ENCODE measurements at regions not wholly inside any gene's neighbourhood (a gene's known extent, or its start where the extent isn't known, plus 50 kb on each side); places are given as distances from the start of the nearest gene placed in this dataset.

DNA sequence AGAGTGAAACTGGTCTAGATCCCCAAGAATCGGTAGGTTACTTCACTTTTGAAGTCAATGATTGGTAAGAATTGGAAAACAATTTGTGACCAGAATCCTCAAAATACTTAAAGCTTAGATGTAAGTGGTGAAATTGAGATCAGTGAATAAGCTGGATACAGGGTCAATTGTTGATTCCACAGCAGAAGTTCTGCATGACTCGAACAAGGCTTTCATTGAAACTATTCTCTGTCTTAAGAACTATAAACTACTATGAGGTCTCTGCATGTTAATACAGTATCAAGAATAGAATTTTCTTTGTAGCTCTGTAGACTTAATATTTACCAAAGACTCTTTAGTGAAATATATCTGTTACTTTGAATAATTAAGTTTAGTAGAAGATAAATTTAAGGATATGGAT, 324.2 kb upstream of the FIGN start:
- no peak for TF ChIP-seq POLR2A (IDR thresholded peaks at IDR 0.05)
- TF ChIP-seq, protein P1, sequence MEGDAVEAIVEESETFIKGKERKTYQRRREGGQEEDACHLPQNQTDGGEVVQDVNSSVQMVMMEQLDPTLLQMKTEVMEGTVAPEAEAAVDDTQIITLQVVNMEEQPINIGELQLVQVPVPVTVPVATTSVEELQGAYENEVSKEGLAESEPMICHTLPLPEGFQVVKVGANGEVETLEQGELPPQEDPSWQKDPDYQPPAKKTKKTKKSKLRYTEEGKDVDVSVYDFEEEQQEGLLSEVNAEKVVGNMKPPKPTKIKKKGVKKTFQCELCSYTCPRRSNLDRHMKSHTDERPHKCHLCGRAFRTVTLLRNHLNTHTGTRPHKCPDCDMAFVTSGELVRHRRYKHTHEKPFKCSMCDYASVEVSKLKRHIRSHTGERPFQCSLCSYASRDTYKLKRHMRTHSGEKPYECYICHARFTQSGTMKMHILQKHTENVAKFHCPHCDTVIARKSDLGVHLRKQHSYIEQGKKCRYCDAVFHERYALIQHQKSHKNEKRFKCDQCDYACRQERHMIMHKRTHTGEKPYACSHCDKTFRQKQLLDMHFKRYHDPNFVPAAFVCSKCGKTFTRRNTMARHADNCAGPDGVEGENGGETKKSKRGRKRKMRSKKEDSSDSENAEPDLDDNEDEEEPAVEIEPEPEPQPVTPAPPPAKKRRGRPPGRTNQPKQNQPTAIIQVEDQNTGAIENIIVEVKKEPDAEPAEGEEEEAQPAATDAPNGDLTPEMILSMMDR (IDR thresholded peaks at IDR 0.05): no peak

All from suprapubic skin (tissue), 3 donors.